ENCODE measurements at regions not wholly inside any gene's neighbourhood (a gene's known extent, or its start where the extent isn't known, plus 50 kb on each side); places are given as distances from the start of the nearest gene placed in this dataset.

- TF ChIP-seq DLX4 (CRISPR knock-in tag; IDR thresholded peaks at IDR 0.05) (no peak), ARID4B (CRISPR knock-in tag; IDR thresholded peaks at IDR 0.05) (no peak), EZH2 (IDR thresholded peaks at IDR 0.05; ENCODE audit: borderline replicate concordance, low read depth, low read length) (no peak)
Measured at GRCh38 chrX:125407314-125407713, 87.6 kb downstream of the TEX13C start.
